HG02763 (cell line): ENCODE measurements at regions not wholly inside any gene's neighbourhood (a gene's known extent, or its start where the extent isn't known, plus 50 kb on each side); places are given as distances from the start of the nearest gene placed in this dataset.

Source experiments
- ATAC-seq: cut with Tn5 transposase; IDR thresholded peaks from one replicate; pipeline ENCODE4 v1.9.1; 2021; ENCODE audit warnings: mild to moderate bottlenecking, moderate library complexity; ENCODE audit not compliant: unreplicated experiment

DNA sequence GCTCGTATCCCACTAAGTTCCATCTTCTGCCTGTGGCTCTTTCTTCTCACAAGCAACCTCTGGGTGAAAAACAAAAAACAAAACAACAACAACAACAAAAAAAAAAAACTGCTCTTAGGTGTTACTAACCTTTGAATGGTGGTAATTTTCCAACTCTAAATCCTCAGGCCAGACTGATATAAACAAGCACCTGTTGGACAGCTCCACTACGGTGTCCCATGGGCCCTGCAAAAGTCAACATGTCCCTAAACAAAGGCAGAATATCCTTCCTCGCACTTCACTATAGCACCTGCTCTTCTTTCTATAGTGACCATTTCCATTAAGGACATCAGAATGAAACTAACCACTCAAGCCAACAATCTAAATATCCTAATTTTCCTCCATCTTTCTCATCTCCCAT is 54.6 kb upstream of the PARM1 start:
- ATAC-seq, result no peak

DNA sequence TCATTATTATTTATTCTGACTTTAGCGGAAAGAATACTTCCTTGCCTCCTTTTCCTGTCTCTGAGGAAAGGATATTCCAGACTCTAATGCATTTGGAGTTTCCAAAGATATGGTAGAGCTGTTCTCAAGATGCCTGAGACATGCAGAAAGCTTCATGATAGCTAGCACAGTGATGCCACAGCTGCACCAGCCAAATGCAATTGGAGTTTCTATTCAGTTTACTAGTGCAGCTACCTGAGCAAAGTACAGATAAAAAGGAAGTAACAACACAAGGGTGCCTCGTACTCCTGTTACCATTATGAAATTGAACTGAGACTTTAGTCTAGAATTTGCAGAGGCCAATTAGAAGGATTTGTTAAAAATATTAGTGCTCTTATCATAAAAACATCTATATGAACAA is 57.5 kb upstream of the PARM1 start:
- no peak for ATAC-seq

DNA sequence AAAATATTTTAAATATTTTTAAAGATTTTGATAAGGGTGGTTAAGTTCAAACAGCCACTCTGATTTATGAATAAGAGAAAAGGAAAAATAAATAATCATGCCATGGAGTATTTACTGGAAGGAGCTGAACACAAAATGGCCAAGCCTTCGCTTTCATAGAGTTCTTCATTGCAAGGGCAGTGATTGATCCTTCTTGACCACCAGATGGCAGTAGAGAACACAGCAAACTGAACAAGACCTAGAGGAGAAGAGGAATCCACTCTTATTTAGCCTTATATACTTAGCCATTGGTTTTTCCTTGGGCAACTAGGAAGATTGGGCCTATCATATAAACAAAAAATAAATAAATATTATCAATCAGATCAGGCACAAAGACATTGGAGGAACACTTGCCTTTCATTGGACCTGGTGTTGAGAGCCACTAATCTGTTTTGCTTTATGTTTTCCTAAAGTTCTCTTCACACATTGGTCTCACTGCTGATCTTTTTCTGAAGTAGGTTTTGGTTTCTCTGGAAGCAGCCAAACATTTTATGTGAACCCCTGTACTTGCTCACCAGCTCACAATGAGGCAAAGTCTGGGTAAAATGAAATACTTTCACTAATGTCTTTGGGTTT is 58.1 kb upstream of the PARM1 start:
- ATAC-seq, result peak; percentile 39

DNA sequence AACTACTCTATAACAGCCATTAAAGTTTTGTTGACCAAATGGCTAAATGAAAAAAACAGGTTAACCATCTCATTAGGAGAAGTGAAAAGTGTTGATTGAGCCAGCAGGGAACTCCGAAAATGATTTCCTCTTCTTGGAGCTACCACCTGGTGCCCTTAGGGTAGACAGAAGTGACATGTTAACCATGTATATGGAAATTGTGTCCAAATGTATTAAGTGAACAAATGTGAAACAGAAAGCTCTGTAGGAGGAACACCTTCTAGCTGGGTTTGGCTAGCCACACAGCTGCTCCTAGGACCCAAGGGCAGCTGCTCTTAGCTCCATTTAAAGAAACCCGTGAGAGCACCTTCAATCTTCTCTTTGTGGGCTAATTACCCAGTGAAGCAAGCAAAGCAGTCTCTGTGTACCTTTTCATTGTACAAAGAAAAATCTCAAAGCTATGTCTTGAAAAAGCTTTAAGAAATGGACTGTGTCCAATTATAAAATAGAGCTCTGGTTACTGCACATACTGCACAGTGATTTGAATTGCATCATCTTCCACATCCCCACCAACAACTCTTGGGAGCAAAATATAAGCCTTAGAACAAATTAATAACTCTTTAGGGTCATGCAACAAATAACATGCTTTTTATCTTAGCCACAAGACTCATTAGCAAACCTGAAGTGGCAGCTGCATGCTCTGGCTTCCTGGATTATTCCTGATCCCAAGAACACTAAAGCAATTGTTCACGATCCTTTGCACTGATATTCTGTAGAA is 59.2 kb upstream of the PARM1 start:
- peak; percentile 95 for ATAC-seq

DNA sequence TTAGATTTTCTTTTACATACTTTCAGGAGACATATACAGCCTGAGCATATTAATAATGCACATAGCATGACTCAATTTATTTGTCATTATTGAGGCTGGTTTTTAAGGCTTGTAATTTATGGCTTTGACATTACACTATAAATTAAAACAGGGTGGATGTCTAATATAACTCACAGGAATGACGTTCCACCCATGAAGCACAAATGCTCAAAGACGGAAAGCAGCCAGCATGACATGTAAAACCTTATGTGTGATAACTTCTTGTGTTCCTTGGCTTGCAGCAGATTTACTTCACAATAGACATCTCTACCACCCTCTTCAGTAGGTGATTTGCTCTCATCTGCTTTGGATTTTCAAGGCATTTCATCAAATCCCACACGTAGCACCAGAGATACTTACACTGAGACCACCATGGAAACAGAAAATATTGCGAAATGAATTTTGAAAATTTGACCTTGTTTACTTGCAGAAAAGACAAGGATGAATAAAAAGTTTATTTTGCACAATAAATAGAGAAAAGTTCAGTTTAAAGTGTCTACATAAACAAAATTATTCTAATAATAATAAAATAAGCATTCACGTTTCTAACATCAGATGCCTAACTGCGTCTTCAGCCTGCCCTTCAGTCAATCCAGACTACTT is 64.7 kb upstream of the BTC start:
- ATAC-seq, result no peak

DNA sequence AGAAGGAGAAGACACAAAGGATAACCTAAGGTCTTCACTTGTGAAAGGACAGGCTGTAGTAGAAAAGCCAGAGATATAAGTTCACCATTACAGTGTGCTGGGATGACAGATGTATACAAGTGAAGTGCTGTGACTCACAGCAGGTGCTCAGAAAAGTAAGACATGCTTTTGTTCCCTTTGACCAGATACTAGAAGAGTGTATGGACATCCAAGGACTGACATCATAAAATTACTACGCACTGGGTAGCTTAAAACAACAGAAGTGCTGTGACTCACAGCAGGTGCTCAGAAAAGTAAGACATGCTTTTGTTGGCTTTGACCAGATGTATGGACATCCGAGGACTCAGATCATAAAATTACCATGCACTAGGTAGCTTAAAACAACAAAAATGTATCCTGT is 61.6 kb upstream of the BTC start:
- ATAC-seq, result no peak

DNA sequence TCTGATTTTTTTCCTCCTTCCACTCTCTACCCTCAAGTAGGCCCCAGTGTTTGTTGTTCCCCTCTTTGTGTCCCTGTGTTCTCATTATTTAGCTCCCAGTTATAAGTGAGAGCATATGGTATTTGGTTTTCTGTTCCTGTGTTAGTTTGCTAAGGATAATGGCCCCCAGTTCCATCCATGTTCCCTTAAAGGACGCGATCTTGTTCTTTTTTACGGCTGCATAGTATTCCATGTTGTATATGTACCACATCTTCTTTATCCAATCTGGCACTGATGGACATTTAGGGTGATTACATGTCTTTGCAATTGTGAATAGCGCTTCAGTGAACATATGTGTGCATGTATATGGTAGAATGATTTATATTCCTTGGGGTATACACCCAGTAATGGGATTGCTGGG is 54.5 kb upstream of the BTC start:
- no peak for ATAC-seq

DNA sequence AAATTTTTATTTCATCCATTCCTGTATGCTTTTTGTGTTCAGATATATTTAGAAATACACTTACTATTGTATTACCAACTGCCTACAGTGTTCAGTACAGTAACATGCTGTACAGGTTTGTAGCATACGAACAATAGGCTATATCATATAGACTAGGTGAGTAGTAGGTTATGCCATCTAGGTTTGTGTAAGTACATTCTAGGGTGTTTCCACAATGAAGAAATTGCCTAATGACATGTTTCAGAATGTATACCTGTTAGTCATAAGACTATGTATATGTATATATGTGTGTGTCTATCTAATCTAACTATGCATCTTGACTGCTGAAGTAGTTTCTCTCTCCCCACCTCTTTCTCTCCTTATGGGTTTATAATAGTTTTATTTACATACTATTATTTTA is 51.5 kb upstream of the BTC start:
- no peak for ATAC-seq
